GM10266 (cell line): ENCODE measurements at regions not wholly inside any gene's neighbourhood (a gene's known extent, or its start where the extent isn't known, plus 50 kb on each side); places are given as distances from the start of the nearest gene placed in this dataset.

Experiments used
- DNase-seq: peaks from one replicate; pipeline ENCODE4 v3.0.0; 2012; ENCODE audit errors: extremely low spot score
- TF ChIP-seq, protein P1 (sequence below): IDR thresholded peaks from 2 replicates; pipeline ENCODE4 v1.5.1; 2012; ENCODE audit warnings: mild to moderate bottlenecking, low read depth; ENCODE audit not compliant: control insufficient read depth, insufficient read depth; ENCODE audit errors: missing control alignments

DNA sequence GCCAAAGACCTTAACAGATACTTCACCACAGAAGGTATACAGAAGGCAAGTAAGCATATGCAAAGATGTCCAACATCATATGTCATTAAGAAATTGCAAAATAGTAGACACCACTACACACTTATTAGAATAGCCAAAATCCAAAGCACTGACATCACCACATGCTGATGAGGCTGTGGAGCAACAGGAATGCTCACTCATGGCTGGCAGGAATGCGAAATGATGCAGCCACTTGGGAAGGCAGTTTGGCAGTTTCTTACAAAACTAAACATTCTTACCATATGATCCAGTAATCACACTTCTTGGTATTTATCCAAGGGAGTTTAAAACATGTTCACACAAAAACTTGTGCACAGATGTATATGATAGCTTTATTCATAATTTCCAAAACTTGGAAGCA lies 261.2 kb upstream of the AJAP1 start:
- DNase-seq = no peak
- TF ChIP-seq, protein P1, sequence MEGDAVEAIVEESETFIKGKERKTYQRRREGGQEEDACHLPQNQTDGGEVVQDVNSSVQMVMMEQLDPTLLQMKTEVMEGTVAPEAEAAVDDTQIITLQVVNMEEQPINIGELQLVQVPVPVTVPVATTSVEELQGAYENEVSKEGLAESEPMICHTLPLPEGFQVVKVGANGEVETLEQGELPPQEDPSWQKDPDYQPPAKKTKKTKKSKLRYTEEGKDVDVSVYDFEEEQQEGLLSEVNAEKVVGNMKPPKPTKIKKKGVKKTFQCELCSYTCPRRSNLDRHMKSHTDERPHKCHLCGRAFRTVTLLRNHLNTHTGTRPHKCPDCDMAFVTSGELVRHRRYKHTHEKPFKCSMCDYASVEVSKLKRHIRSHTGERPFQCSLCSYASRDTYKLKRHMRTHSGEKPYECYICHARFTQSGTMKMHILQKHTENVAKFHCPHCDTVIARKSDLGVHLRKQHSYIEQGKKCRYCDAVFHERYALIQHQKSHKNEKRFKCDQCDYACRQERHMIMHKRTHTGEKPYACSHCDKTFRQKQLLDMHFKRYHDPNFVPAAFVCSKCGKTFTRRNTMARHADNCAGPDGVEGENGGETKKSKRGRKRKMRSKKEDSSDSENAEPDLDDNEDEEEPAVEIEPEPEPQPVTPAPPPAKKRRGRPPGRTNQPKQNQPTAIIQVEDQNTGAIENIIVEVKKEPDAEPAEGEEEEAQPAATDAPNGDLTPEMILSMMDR = no peak

DNA sequence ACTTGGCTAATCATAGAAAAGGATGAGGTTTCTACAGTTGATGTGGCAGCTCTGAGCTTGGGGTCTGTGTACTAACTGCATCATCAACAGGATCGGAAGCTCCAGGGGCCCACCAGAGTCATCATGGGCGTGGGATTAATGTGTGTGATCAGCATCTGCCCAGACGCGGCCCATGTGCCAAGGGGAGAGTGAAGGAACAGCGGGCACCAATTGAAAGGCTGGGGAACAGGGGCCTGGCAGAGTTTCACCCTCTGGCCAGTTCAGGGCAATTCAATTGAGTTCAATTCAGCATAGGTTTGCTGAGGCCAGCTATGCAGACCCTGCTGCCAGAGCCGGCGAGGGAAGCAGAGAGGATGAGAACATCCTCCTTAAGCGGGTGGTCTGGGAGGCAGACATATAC lies 260.0 kb upstream of the AJAP1 start:
- no peak for DNase-seq
- TF ChIP-seq, protein P1 = no peak

DNA sequence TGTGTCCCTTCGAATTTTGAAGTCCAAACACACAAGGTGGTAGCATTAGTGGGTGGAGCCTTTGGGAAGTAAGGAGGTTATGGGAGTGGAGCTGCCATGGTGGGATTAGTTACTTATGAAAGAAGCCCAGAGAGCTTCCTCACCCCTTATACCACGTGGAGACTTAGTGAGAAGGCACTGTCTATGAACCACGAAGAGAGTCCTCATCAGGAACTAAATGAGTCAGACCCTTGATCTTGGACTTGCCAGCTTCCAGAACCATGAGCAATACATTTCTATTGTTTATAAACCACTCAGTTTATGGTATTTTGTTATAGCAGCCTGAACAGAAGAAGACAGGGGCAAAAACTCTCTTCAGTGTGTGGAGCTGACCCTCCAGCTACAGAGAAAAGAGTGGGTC lies 259.3 kb upstream of the AJAP1 start:
- no peak for DNase-seq
- TF ChIP-seq, protein P1 = no peak

DNA sequence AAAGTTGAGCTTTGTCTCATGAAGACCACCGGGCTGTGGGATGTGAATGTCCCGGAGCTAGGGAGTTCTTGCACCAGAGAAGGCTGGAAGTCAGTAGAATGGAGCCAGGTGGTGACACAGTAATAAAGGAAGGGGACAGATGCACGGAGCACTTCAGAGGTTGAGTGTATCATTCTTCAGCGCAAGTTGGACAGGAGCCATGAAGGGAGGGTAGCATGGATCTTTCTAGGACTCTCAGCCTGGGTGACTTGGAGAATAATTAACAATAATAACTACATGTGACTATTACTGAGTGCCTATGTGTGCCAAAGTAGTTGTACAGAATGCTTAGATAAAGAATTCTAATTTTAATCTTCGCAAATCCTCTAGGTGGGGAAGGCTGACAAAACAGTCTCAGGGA lies 258.7 kb upstream of the AJAP1 start:
- no peak for DNase-seq
- TF ChIP-seq, protein P1 = no peak

DNA sequence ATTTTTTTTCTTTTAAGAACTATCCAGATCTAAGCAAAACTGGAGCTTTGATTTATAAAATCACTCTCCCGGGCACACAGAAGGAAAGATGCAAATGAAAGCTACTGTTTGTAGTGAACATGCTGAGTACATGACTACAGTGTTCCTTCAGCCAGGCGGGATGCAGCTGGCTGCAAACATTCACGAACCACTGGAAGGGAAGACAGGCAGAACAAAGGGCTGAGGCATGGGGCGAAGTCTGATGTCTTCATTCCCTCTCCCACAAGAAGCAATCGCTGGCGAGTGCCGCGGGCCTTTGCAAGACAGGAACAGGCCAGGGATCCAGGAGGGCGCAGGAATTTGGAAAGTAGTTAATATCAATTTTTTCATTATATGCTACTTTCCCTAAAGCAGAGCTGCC lies 257.9 kb upstream of the AJAP1 start:
- no peak for DNase-seq
- TF ChIP-seq, protein P1 = no peak

DNA sequence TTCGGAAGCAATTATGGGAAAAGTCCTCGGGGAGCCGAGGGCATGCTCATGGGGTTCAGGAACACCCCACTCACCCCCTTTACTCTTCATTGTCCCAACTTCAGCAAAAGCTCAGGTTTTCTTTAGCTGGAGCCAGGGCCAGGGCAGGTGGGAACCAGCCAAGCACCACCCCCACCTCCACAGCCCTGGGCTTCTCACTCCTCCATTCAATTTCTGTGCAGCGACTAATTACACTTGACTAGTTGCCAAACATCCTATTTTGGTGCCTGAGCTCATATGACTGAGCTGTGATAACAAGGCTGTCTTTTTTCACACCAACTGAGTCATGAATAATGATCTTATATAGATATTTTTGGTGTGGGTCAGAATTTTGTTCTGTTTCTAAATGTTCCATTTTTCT lies 257.2 kb upstream of the AJAP1 start:
- DNase-seq = no peak
- TF ChIP-seq, protein P1 = no peak

DNA sequence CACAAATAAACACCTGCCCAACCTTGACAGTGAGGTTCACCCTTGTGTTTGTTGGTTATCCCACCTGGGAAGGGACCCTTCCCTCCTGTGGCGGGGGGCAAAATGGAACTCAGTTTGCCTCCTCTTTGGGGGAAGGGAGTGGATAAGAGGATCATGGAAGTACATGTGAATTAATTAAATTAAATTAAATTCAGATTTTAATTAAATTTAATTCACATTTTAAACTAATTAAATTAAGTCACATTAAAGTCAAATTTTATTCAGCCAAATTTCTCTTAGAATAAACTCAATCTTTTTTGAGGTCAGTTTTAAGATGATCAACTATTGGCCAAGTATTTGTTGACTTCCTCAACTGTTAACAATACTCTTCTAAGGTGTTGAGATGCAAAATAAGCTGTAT lies 252.4 kb upstream of the AJAP1 start:
- DNase-seq = no peak
- TF ChIP-seq, protein P1 = no peak
